HEK293T (cell line): ENCODE measurements at regions not wholly inside any gene's neighbourhood (a gene's known extent, or its start where the extent isn't known, plus 50 kb on each side); places are given as distances from the start of the nearest gene placed in this dataset.

Experiments
- ELF4 ChIP-seq: fragments of 450-650 bp; IDR thresholded peaks from 2 replicates; pipeline ENCODE4 v1.6.1; 2017; ENCODE audit warnings: antibody characterized with exemption
- FOXK2 ChIP-seq: fragments of 450-650 bp; IDR thresholded peaks from 2 replicates; pipeline ENCODE4 v1.6.1; 2016; ENCODE audit warnings: mild to moderate bottlenecking
- FOXM1 ChIP-seq: fragments of 450-650 bp; IDR thresholded peaks from 2 replicates; pipeline ENCODE4 v1.6.1; 2017; ENCODE audit warnings: mild to moderate bottlenecking, borderline replicate concordance
- PKNOX1 ChIP-seq: fragments of 450-650 bp; IDR thresholded peaks from 2 replicates; pipeline ENCODE4 v1.6.1; 2016
- SP1 ChIP-seq: fragments of 450-650 bp; IDR thresholded peaks from 2 replicates; pipeline ENCODE4 v1.6.1; 2017
- TARDBP ChIP-seq: fragments of 450-650 bp; IDR thresholded peaks from 2 replicates; pipeline ENCODE4 v1.6.1; 2016

- TF ChIP-seq ELF4 = no peak
- TF ChIP-seq PKNOX1 = no peak
- TF ChIP-seq FOXK2 = no peak
- no peak for TF ChIP-seq SP1
- TF ChIP-seq FOXM1 = no peak
- TF ChIP-seq TARDBP = no peak
Observed at GRCh38 chr6:9439621-9440330, 975.1 kb downstream of the TFAP2A start.
